Psoas muscle (tissue), 7 donors: ENCODE measurements at regions not wholly inside any gene's neighbourhood (a gene's known extent, or its start where the extent isn't known, plus 50 kb on each side); places are given as distances from the start of the nearest gene placed in this dataset.

Experiments used
- ATAC-seq, 4 donors: fragments of 200-7000 bp; cut with Tn5 transposase; one replicate each; pipeline ENCODE4 v1.9.1; 2020; ENCODE audit warnings: moderate library complexity in 3 of 4, mild to moderate bottlenecking in 2 of 4
- DNase-seq, 2 donors: peaks; one replicate each; pipeline ENCODE4 v3.0.0-alpha.2; 2020
- H3K27ac ChIP-seq: fragments of 200-600 bp; one replicate; pipeline ENCODE4 v1.8.0; 2022
- H3K27me3 ChIP-seq, 3 donors: fragments of 200-600 bp in 1 of 3; one replicate each; pipeline versions ENCODE4 v1.6.1 to v1.8.0; 2013 to 2022; ENCODE audit warnings: low read length in 2 of 3, mild to moderate bottlenecking in 2 of 3, moderate library complexity in 1 of 3; ENCODE audit not compliant: insufficient read depth in 3 of 3
- H3K36me3 ChIP-seq, 2 donors: fragments of 200-600 bp in 1 of 2; one replicate each; pipeline versions ENCODE4 v1.6.1 to v1.8.0; 2013 to 2022; ENCODE audit warnings: low read depth in 1 of 2, mild to moderate bottlenecking in 1 of 2, moderate library complexity in 1 of 2; ENCODE audit not compliant: insufficient read depth in 1 of 2
- H3K4me1 ChIP-seq: fragments of 200-600 bp; one replicate; pipeline ENCODE4 v1.8.0; 2022
- H3K4me3 ChIP-seq: fragments of 200-600 bp; one replicate; pipeline ENCODE4 v1.8.0; 2022; ENCODE audit warnings: mild to moderate bottlenecking
- H3K9me3 ChIP-seq: fragments of 200-600 bp; one replicate; pipeline ENCODE4 v1.8.0; 2022
- CTCF ChIP-seq: fragments of 200-600 bp; IDR thresholded peaks from one replicate; pipeline ENCODE4 v1.8.0; 2022; ENCODE audit warnings: antibody characterized with exemption
- WGBS, 3 donors: extraction: QIAGEN DNeasy Blood & Tissue Kit; methylation state at CpG; one replicate each; pipeline versions ENCODE4 v1.1.6 to v1.1.7; 2013; 5-methylcytosine and 5-hydroxymethylcytosine counted together
- intact Hi-C, 2 donors: fragments of 100-400 bp; cut with DNase I; formaldehyde crosslinking; loops; one replicate each; pipeline versions ENCODE4 v1.11.0 to v1.14.2; 2022
- donor health status: healthy with polysubstance abuse.
- donor health status: DM: no; HTN: no; CAD: no; lungs with moderate emphysema.
- donor health status: Bipolar disorder and iron deficiency.
- donor health status: healthy.
- donor health status: DM: yes; HTN: yes; CAD: no.
- donor health status: DM: no; HTN: no; CAD: no.
- donor health status: DM: yes; HTN: yes; CAD: no.

GRCh38 chr5:93794954-93795353 is 53.6 kb upstream of the POU5F2 start:
- Histone ChIP-seq H3K9me3 (no peaks in the 10 kb centered on the region), H3K36me3 (no peaks in the 10 kb centered on the region), H3K27ac (no peak overlapping the region), H3K4me1 (no peaks in the 10 kb centered on the region), H3K27me3 (no peaks in the 10 kb centered on the region), H3K4me3 (no peak overlapping the region)
- ATAC-seq (no peak), DNase-seq (no peak)
- intact Hi-C loops, result loop anchor here in 1 of 2 donors (5.0 kb wide), 1 partner anchor 1273 kb away; no protein-coding TSS in a partner anchor
- WGBS, 3 donors, result 83 to 99% (median 95%) methylated on average over 5 of the region's 5 CpGs
- TF ChIP-seq CTCF, result no peak

GRCh38 chr5:93793159-93793781 is 51.9 kb upstream of the POU5F2 start:
- H3K27me3 ChIP-seq, result no peaks in the 10 kb centered on the region
- 81 to 87% (median 81%) methylated on average over 5 of the region's 5 CpGs for WGBS, 3 donors
- no peak overlapping the region for H3K27ac ChIP-seq
- TF ChIP-seq CTCF, result no peak
- H3K4me3 ChIP-seq, result no peak overlapping the region
- intact Hi-C loops, result loop anchor here in 1 of 2 donors (5.0 kb wide), 1 partner anchor 1271 kb away; no protein-coding TSS in a partner anchor
- H3K36me3 ChIP-seq, result no peaks in the 10 kb centered on the region
- no peak for DNase-seq
- no peaks in the 10 kb centered on the region for H3K4me1 ChIP-seq
- peak in 2 of 4 donors; percentile 37 to 57 for ATAC-seq
- no peaks in the 10 kb centered on the region for H3K9me3 ChIP-seq

GRCh38 chr5:93791518-93791972 is 50.1 kb upstream of the POU5F2 start:
- Histone ChIP-seq H3K4me1 (no peaks in the 10 kb centered on the region), H3K27ac (no peak overlapping the region), H3K27me3 (no peaks in the 10 kb centered on the region), H3K9me3 (no peaks in the 10 kb centered on the region), H3K36me3 (no peaks in the 10 kb centered on the region), H3K4me3 (no peak overlapping the region)
- intact Hi-C loops, result loop anchor here in 1 of 2 donors (5.0 kb wide), 1 partner anchor 1269 kb away; no protein-coding TSS in a partner anchor
- TF ChIP-seq CTCF, result no peak
- DNase-seq (no peak), ATAC-seq (no peak)
- WGBS, 3 donors, result 34 to 37% (median 35%) methylated on average over 3 of the region's 3 CpGs
